Neuronal stem cell (in vitro differentiated cells): ENCODE measurements at regions not wholly inside any gene's neighbourhood (a gene's known extent, or its start where the extent isn't known, plus 50 kb on each side); places are given as distances from the start of the nearest gene placed in this dataset.

Experiments used
- DNase-seq: peaks from one replicate; pipeline ENCODE4 v3.0.0-alpha.2; 2013; ENCODE audit warnings: low spot score
- H2AFZ ChIP-seq: one replicate; pipeline ENCODE4 v1.6.1; 2013; ENCODE audit warnings: mild to moderate bottlenecking, low read length, inconsistent platforms
- H2AK5ac ChIP-seq: 2 replicates; pipeline ENCODE4 v1.6.1; 2013; ENCODE audit warnings: low read depth, mild to moderate bottlenecking, inconsistent platforms, low read length, moderate library complexity, mixed read lengths
- H2BK120ac ChIP-seq: 2 replicates; pipeline ENCODE4 v1.6.1; 2013; ENCODE audit warnings: low read depth, mild to moderate bottlenecking, inconsistent platforms, low read length, moderate library complexity, mixed read lengths
- H2BK12ac ChIP-seq: one replicate; pipeline ENCODE4 v1.6.1; 2013; ENCODE audit warnings: low read length, inconsistent platforms
- H2BK15ac ChIP-seq: 2 replicates; pipeline ENCODE4 v1.6.1; 2013; ENCODE audit warnings: mild to moderate bottlenecking, low read length, inconsistent platforms, mixed read lengths
- H2BK5ac ChIP-seq: one replicate; pipeline ENCODE4 v1.6.1; 2013; ENCODE audit warnings: inconsistent platforms, mild to moderate bottlenecking, low read length, moderate library complexity
- H3K14ac ChIP-seq: one replicate; pipeline ENCODE4 v1.6.1; 2013; ENCODE audit warnings: low read length, inconsistent platforms
- H3K18ac ChIP-seq: 2 replicates; pipeline ENCODE4 v1.6.1; 2013; ENCODE audit warnings: low read length, inconsistent platforms
- H3K23ac ChIP-seq: 2 replicates; pipeline ENCODE4 v1.6.1; 2013; ENCODE audit warnings: low read depth, mild to moderate bottlenecking, mixed read lengths, low read length, inconsistent platforms; ENCODE audit not compliant: poor library complexity
- H3K27ac ChIP-seq: replicated peaks from 3 replicates; pipeline ENCODE4 v1.5.1; 2013; ENCODE audit warnings: low read length, inconsistent platforms
- H3K27me3 ChIP-seq, 3 experiments: 2 replicates each; pipeline ENCODE4 v1.6.1; 2013; ENCODE audit warnings: low read length in 3 of 3, mild to moderate bottlenecking in 2 of 3, inconsistent platforms in 1 of 3, low read depth in 1 of 3, mixed read lengths in 1 of 3, moderate library complexity in 1 of 3; ENCODE audit not compliant: control insufficient read depth in 3 of 3, insufficient read depth in 3 of 3
- H3K36me3 ChIP-seq, 2 donors: replicated peaks in 1 of 2; 2 replicates each; pipeline ENCODE4 v1.6.1; 2013; ENCODE audit warnings: low read length in 2 of 2; ENCODE audit not compliant: control insufficient read depth in 2 of 2, insufficient read depth in 2 of 2
- H3K4ac ChIP-seq: 2 replicates; pipeline ENCODE4 v1.6.1; 2013; ENCODE audit warnings: inconsistent platforms, mild to moderate bottlenecking, low read length, moderate library complexity
- H3K4me1 ChIP-seq, 2 donors: 1 replicate in 1 of 2; 2 replicates in 1 of 2; pipeline ENCODE4 v1.6.1; 2013; ENCODE audit warnings: low read length in 2 of 2, low read depth in 1 of 2; ENCODE audit not compliant: control insufficient read depth in 2 of 2, insufficient read depth in 1 of 2
- H3K4me2 ChIP-seq: one replicate; pipeline ENCODE4 v1.6.1; 2013; ENCODE audit warnings: mild to moderate bottlenecking, low read length, inconsistent platforms; ENCODE audit not compliant: insufficient read depth, poor library complexity, severe bottlenecking
- H3K4me3 ChIP-seq, 2 donors: 2 replicates each; pipeline ENCODE4 v1.5.1; 2013; ENCODE audit warnings: low read length in 2 of 2, mild to moderate bottlenecking in 2 of 2, inconsistent platforms in 1 of 2, moderate library complexity in 1 of 2
- H3K79me1 ChIP-seq: one replicate; pipeline ENCODE4 v1.6.1; 2013; ENCODE audit warnings: low read depth, mild to moderate bottlenecking, inconsistent platforms, low read length, moderate library complexity
- H3K9ac ChIP-seq: one replicate; pipeline ENCODE4 v1.6.1; 2013; ENCODE audit warnings: mild to moderate bottlenecking, low read depth, low read length, inconsistent platforms; ENCODE audit not compliant: poor library complexity
- H3K9me3 ChIP-seq, 2 donors: replicated peaks in 1 of 2; 2 replicates each; pipeline versions ENCODE3 to v1.6.1; 2013; ENCODE audit warnings: low read length in 2 of 2, mild to moderate bottlenecking in 2 of 2, inconsistent platforms in 1 of 2, low read depth in 1 of 2, mixed read lengths in 1 of 2, moderate library complexity in 1 of 2; ENCODE audit not compliant: control insufficient read depth in 2 of 2, insufficient read depth in 1 of 2
- H4K8ac ChIP-seq: one replicate; pipeline ENCODE4 v1.6.1; 2013; ENCODE audit warnings: low read depth, mild to moderate bottlenecking, inconsistent platforms, low read length, moderate library complexity
- H4K91ac ChIP-seq: one replicate; pipeline ENCODE4 v1.6.1; 2013; ENCODE audit warnings: low read length, low read depth, mild to moderate bottlenecking, inconsistent platforms; ENCODE audit not compliant: poor library complexity
- WGBS, 2 donors: extraction: QIAGEN DNeasy Blood & Tissue Kit; methylation state at CpG; one replicate each; pipeline ENCODE4 v1.1.7; 2013; ENCODE audit warnings: missing lambda C conversion rate in 2 of 2, mixed read lengths in 1 of 2; ENCODE audit not compliant: insufficient read length in 2 of 2, insufficient replicate concordance in 1 of 2; ENCODE audit errors: extremely low coverage in 2 of 2; 5-methylcytosine and 5-hydroxymethylcytosine counted together

DNA sequence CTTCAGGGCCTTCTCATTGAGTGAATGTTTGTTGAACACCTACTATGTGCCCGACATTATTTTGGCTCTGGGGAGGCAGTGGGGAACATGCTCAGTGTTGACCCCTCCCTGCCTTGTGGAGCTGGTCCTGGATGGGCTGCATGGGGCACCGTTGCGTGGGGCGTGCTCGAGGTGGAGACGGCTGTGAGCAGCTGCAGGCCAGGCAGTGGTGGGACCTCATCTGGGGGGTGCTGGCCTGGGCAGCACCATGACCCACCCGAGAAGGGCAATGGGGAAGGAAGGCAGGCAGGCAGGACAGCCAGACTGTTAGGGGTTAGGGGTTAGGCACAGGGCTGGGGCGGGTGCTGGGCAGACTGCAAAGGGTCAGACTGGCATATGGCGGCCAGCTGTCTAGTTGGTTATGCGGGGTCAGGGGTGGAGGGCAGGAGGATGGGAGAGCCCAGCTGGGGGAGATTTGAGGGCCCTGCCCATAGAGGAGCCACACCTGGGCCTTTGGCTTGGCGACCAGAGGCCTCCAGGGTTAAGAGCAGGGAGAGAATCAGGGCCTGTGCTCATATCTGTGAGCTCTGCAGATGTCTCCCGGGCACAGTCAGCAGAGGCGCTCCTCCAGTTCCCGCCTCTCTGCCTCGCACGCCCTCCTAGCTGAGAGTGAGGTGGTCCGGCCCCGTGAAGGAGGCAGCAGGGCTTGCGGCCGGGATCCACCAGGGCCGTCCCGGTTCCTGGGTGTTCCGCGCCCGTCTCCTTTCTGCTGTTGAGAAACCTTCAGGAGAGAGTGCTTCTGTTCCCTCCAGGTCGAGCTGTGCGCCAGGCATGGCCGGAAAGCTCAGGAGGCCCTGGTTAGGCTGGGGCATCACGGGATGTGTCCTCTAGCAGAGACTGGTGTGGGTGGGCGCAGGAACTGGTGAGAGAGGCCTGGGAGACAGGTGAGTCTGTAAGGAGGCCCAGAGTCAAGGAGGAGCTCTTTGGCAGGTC is 73.3 kb downstream of the RGS12 start:
- Histone ChIP-seq H3K36me3 (peaks cover 0 to 4% of the 10 kb centered on the region in 2 donors), H2BK12ac (no peak overlapping the region), H2AK5ac (peak overlapping the region; percentile 60), H3K27ac (no peak overlapping the region), H3K18ac (peak overlapping the region; percentile 78), H2BK120ac (no peak overlapping the region), H3K27me3 (peaks cover 0 to 4% (median 0%) of the 10 kb centered on the region in 3 experiments), H3K4me3 (no peak overlapping the region), H3K4ac (no peak overlapping the region), H2BK5ac (peak overlapping the region; percentile 61), H3K23ac (peak overlapping the region; percentile 45), H3K9me3 (peaks cover 0 to 7% of the 10 kb centered on the region in 2 donors), H2BK15ac (no peak overlapping the region), H4K8ac (peak overlapping the region; percentile 33), H4K91ac (no peak overlapping the region), H3K14ac (no peak overlapping the region), H3K4me2 (no peak overlapping the region), H3K9ac (no peak overlapping the region), H2AFZ (no peak overlapping the region), H3K79me1 (peaks cover 16% of the 10 kb centered on the region), H3K4me1 (peaks cover 31 to 35% of the 10 kb centered on the region in 2 donors)
- WGBS, 2 donors: no CpG with 5 or more reads among the region's 30 CpGs
- DNase-seq: no peak

DNA sequence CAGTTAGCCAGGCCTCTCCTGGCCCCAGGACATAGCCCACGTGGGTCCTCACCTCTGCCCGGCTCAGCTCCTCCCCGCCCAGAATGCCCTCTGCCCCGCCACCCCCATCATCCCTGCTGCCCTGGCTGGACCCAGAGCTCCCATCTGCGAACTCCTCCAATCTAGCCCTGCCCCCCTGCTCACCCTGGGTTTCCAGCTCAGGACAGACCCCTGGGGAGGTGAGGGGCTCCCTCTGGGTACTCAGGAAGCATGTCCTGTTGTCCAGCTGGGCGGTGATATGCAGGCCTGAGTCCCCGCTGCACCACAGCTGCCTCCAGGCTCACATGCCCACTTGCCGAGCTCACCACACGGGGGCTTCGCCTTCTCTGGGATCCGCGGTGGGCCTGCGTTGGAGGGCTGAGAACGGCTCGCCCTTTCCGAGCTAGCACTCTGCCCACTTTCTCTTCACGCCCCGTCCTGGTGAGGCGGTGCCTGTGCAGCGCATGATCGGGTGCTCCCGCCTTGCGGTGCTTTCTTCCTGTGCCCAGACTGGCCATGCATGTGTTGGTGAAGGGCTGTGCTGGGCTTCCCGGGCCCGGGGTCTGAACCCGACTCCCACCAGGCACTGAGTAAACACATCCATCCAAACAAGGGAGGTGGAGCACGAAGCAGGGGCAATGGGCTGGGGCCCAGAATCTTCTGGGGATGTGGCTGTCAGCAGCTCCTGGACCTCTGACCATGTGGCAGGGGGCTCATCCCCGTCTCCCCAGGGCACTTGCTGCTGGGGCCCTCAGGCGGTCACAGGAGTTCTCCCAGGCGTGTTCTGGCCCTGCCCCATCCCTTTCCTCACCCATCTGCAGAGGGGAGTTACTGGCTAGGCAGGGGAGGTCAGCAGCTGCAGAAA is 74.3 kb downstream of the RGS12 start:
- peak overlapping the region; percentile 60 for H2AK5ac ChIP-seq
- H4K8ac ChIP-seq: no peak overlapping the region
- WGBS, 2 donors: no CpG with 5 or more reads among the region's 30 CpGs
- peak overlapping the region; percentile 56 for H2BK15ac ChIP-seq
- H3K79me1 ChIP-seq: peaks cover 17% of the 10 kb centered on the region
- H3K4me3 ChIP-seq: no peak overlapping the region
- no peak overlapping the region for H3K23ac ChIP-seq
- no peak overlapping the region for H3K27ac ChIP-seq
- H3K9ac ChIP-seq: no peak overlapping the region
- no peak overlapping the region for H3K4me2 ChIP-seq
- H3K36me3 ChIP-seq: peaks cover 0 to 4% of the 10 kb centered on the region in 2 donors
- H4K91ac ChIP-seq: peak overlapping the region; percentile 59
- H2BK12ac ChIP-seq: peak overlapping the region; percentile 68
- peak overlapping the region; percentile 57 for H2BK5ac ChIP-seq
- peak overlapping the region; percentile 87 for H2BK120ac ChIP-seq
- no peak overlapping the region for H2AFZ ChIP-seq
- no peak for DNase-seq
- peaks cover 0 to 4% (median 0%) of the 10 kb centered on the region in 3 experiments for H3K27me3 ChIP-seq
- H3K9me3 ChIP-seq: peaks cover 0 to 7% of the 10 kb centered on the region in 2 donors
- H3K4ac ChIP-seq: no peak overlapping the region
- H3K4me1 ChIP-seq: peaks cover 38 to 44% of the 10 kb centered on the region in 2 donors
- peak overlapping the region; percentile 78 for H3K18ac ChIP-seq
- H3K14ac ChIP-seq: peak overlapping the region; percentile 66

DNA sequence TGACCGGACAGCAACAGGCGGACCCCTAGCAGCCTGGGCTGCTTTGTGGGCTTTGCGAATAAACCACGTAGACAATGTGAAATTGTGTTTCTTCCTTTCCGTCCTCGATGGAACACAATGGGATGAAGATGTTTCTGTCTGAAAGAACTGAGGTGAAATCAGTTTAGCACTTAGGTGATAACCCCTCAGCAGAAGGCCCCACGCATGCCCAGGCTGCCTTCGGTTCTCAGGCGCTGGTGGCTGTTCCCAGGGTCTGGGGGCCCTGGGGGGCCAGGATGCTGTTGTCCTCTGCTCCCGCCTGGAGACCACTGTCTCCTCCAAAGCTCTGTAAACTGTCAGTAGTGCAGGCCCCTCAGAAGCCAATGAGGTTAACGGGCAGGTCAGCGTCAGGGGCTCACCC is 73.9 kb upstream of the HGFAC start:
- Histone ChIP-seq H3K9me3 (peaks cover 0 to 4% of the 10 kb centered on the region in 2 donors), H2BK15ac (peak overlapping the region; percentile 56), H2AK5ac (peak overlapping the region; percentile 60), H3K27me3 (peaks cover 0 to 5% (median 0%) of the 10 kb centered on the region in 3 experiments), H3K4me1 (peaks cover 42 to 52% of the 10 kb centered on the region in 2 donors), H3K23ac (peak overlapping the region; percentile 70), H3K14ac (no peak overlapping the region), H3K4me3 (no peak overlapping the region), H4K91ac (peak overlapping the region; percentile 59), H2BK12ac (no peak overlapping the region), H3K9ac (no peak overlapping the region), H4K8ac (no peak overlapping the region), H3K27ac (no peak overlapping the region), H2BK120ac (no peak overlapping the region), H2BK5ac (peak overlapping the region; percentile 72), H3K18ac (peak overlapping the region; percentile 78), H3K4ac (no peak overlapping the region), H3K36me3 (peaks cover 0 to 1% of the 10 kb centered on the region in 2 donors), H3K4me2 (no peak overlapping the region), H3K79me1 (peaks cover 15% of the 10 kb centered on the region), H2AFZ (no peak overlapping the region)
- no CpG with 5 or more reads among the region's 12 CpGs for WGBS, 2 donors
- DNase-seq: no peak
